ENCODE measurements at regions not wholly inside any gene's neighbourhood (a gene's known extent, or its start where the extent isn't known, plus 50 kb on each side); places are given as distances from the start of the nearest gene placed in this dataset.

- H3K27ac ChIP-seq: no peak overlapping the region
Measured at GRCh38 chr2:235350234-235350633, 143.6 kb upstream of the AGAP1 start.

GRCh38 chr2:235352541-235352940, 141.3 kb upstream of the AGAP1 start:
- no peak overlapping the region for H3K27ac ChIP-seq
- TF ChIP-seq ZFX (IDR thresholded peaks at IDR 0.05): no peak
- no peak for TF ChIP-seq CTCF (conservative IDR thresholded peaks at IDR 0.05)

More at GRCh38 chr2:235350234-235350633, 143.6 kb upstream of the AGAP1 start:
- TF ChIP-seq CTCF (conservative IDR thresholded peaks at IDR 0.05) (no peak), ZFX (IDR thresholded peaks at IDR 0.05) (no peak)

- TF ChIP-seq ZFX (IDR thresholded peaks at IDR 0.05): no peak
- TF ChIP-seq CTCF (conservative IDR thresholded peaks at IDR 0.05): no peak
- no peak overlapping the region for H3K27ac ChIP-seq
Measured at GRCh38 chr2:235357881-235358280, 136.0 kb upstream of the AGAP1 start.

- no peak overlapping the region for H3K27ac ChIP-seq
- no peak for TF ChIP-seq ZFX (IDR thresholded peaks at IDR 0.05)
- TF ChIP-seq CTCF (conservative IDR thresholded peaks at IDR 0.05): no peak
Measured at GRCh38 chr2:235358981-235359471, 134.8 kb upstream of the AGAP1 start.

- no peak overlapping the region for H3K27ac ChIP-seq
- TF ChIP-seq ZFX (IDR thresholded peaks at IDR 0.05): no peak
- no peak for TF ChIP-seq CTCF (conservative IDR thresholded peaks at IDR 0.05)
Measured at GRCh38 chr2:235360446-235360845, 133.4 kb upstream of the AGAP1 start.

- TF ChIP-seq ZFX (IDR thresholded peaks at IDR 0.05) (no peak), CTCF (conservative IDR thresholded peaks at IDR 0.05) (no peak)
Measured at GRCh38 chr2:235365743-235366142, 128.1 kb upstream of the AGAP1 start.

GRCh38 chr2:235366390-235366789, 127.5 kb upstream of the AGAP1 start:
- no peak for TF ChIP-seq ZFX (IDR thresholded peaks at IDR 0.05)
- no peak for TF ChIP-seq CTCF (conservative IDR thresholded peaks at IDR 0.05)
- no peak overlapping the region for H3K27ac ChIP-seq

More at GRCh38 chr2:235365743-235366142, 128.1 kb upstream of the AGAP1 start:
- H3K27ac ChIP-seq: no peak overlapping the region
